SK-N-SH (cell line): ENCODE measurements at regions not wholly inside any gene's neighbourhood (a gene's known extent, or its start where the extent isn't known, plus 50 kb on each side); places are given as distances from the start of the nearest gene placed in this dataset.

Experiments
- CTCF ChIA-PET: fragments of 300-600, 350-600 bp; formaldehyde crosslinking; extraction: SDS; loops from one replicate; lab custom pipeline; 2021; lab: Yijun Ruan, JAX
- POLR2A ChIA-PET: fragments of 350-600 bp; sonication (Branson Sonifier 250); formaldehyde crosslinking; extraction: SDS; loops from one replicate; lab custom pipeline; 2020; ENCODE audit warnings: antibody characterized with exemption, inconsistent platforms; lab: Yijun Ruan, JAX
- DNase-seq: peaks from one replicate; pipeline ENCODE4 v3.0.0; 2012
- H2AFZ ChIP-seq: fragments of 200-600 bp; sonication (generic); 2 replicates; pipeline ENCODE4 v1.8.1; 2016; ENCODE audit warnings: antibody characterized with exemption, mild to moderate bottlenecking, low read depth
- H3F3A ChIP-seq: fragments of 200-600 bp; sonication (generic); replicated peaks from 2 replicates; pipeline ENCODE3; 2016; ENCODE audit warnings: antibody characterized with exemption, mild to moderate bottlenecking; ENCODE audit not compliant: insufficient read depth
- H3K27ac ChIP-seq, 2 experiments: fragments of 200-500 bp in 1 of 2; fragments of 200-600 bp in 1 of 2; sonication (Bioruptor generic) in 1 of 2; sonication (generic), shearing (Covaris generic) in 1 of 2; 2 replicates each; pipeline versions ENCODE4 v1.5.1 to v1.6.1; 2014 to 2016; ENCODE audit warnings: low read depth in 2 of 2, inconsistent platforms in 1 of 2, low read length in 1 of 2, mild to moderate bottlenecking in 1 of 2, mixed read lengths in 1 of 2
- H3K27me3 ChIP-seq: fragments of 200-600 bp; sonication (generic), shearing (Covaris generic); 2 replicates; pipeline ENCODE4 v1.6.1; 2016; ENCODE audit warnings: mixed run types; ENCODE audit not compliant: insufficient read depth
- H3K36me3 ChIP-seq, 2 experiments: fragments of 200-500 bp in 1 of 2; fragments of 200-600 bp in 1 of 2; sonication (Bioruptor generic) in 1 of 2; sonication (generic) in 1 of 2; replicated peaks in 1 of 2; 2 replicates each; pipeline versions ENCODE3 to v1.5.1; 2014 to 2016; ENCODE audit warnings: low read length in 1 of 2, mild to moderate bottlenecking in 1 of 2; ENCODE audit not compliant: insufficient read depth in 2 of 2, control insufficient read depth in 1 of 2
- H3K4me1 ChIP-seq, 2 experiments: fragments of 200-500 bp in 1 of 2; fragments of 200-600 bp in 1 of 2; sonication (Bioruptor generic) in 1 of 2; sonication (generic), shearing (Covaris generic) in 1 of 2; 2 replicates each; pipeline versions ENCODE4 v1.5.1 to v1.6.1; 2014 to 2016; ENCODE audit warnings: low read depth in 1 of 2, low read length in 1 of 2, mixed run types in 1 of 2; ENCODE audit not compliant: insufficient read depth in 2 of 2, control insufficient read depth in 1 of 2
- H3K4me2 ChIP-seq: fragments of 200-600 bp; sonication (generic), shearing (Covaris generic); 2 replicates; pipeline ENCODE4 v1.6.1; 2017; ENCODE audit warnings: mixed run types
- H3K4me3 ChIP-seq, 2 experiments: fragments of 200-500 bp in 1 of 2; fragments of 200-600 bp in 1 of 2; sonication (Bioruptor generic) in 1 of 2; sonication (generic), shearing (Covaris generic) in 1 of 2; 2 replicates each; pipeline versions ENCODE4 v1.5.1 to v1.8.1; 2014 to 2016; ENCODE audit warnings: low read depth in 2 of 2, inconsistent platforms in 1 of 2, low read length in 1 of 2, mild to moderate bottlenecking in 1 of 2, mixed read lengths in 1 of 2, moderate library complexity in 1 of 2
- H3K79me2 ChIP-seq: fragments of 200-600 bp; sonication (generic); 2 replicates; pipeline ENCODE4 v1.8.1; 2017; ENCODE audit warnings: mild to moderate bottlenecking; ENCODE audit not compliant: insufficient read depth
- H3K9ac ChIP-seq: fragments of 200-600 bp; sonication (generic); 2 replicates; pipeline ENCODE4 v1.6.1; 2017; ENCODE audit warnings: mixed run types
- H3K9me2 ChIP-seq: fragments of 200-600 bp; sonication (generic); 2 replicates; pipeline ENCODE4 v1.6.1; 2017; ENCODE audit warnings: mixed run types
- H3K9me3 ChIP-seq: fragments of 200-600 bp; sonication (generic); 2 replicates; pipeline ENCODE4 v1.6.1; 2017; ENCODE audit warnings: mixed run types, mild to moderate bottlenecking, moderate library complexity
- H4K20me1 ChIP-seq: fragments of 200-600 bp; sonication (generic); 2 replicates; pipeline ENCODE4 v1.6.1; 2017; ENCODE audit warnings: mild to moderate bottlenecking, mixed run types; ENCODE audit not compliant: insufficient read depth
- CHD2 ChIP-seq: fragments of 150-350 bp; IDR thresholded peaks from 2 replicates; pipeline ENCODE4 v1.6.1; 2018; ENCODE audit warnings: low read length; ENCODE audit not compliant: partially characterized antibody
- EP300 ChIP-seq, 2 experiments: IDR thresholded peaks; 2 replicates each; pipeline versions ENCODE4 v1.4.0 to v1.6.1; 2012; ENCODE audit warnings: borderline replicate concordance in 1 of 2, low read depth in 1 of 2, low read length in 1 of 2
- FOSL2 ChIP-seq: IDR thresholded peaks from 2 replicates; pipeline ENCODE4 v1.4.0; 2012; ENCODE audit warnings: low read depth, mild to moderate bottlenecking, moderate library complexity, borderline replicate concordance
- FOXM1 ChIP-seq: IDR thresholded peaks from 2 replicates; pipeline ENCODE4 v1.4.0; 2012; ENCODE audit warnings: low read depth, mild to moderate bottlenecking
- GATA2 ChIP-seq: sonication (generic); formaldehyde crosslinking; IDR thresholded peaks from 2 replicates; pipeline ENCODE4 v1.5.0; 2020; ENCODE audit warnings: mild to moderate bottlenecking, missing genetic modification reagents
- MAX ChIP-seq: IDR thresholded peaks from 2 replicates; pipeline ENCODE4 v1.4.0; 2012; ENCODE audit warnings: low read depth
- MXI1 ChIP-seq: IDR thresholded peaks from 2 replicates; pipeline ENCODE4 v1.6.1; 2012; ENCODE audit warnings: mild to moderate bottlenecking, low read depth, low read length, improper control_type of control experiment
- RFX5 ChIP-seq: IDR thresholded peaks from 2 replicates; pipeline ENCODE4 v1.6.1; 2012; ENCODE audit warnings: mild to moderate bottlenecking, improper control_type of control experiment, low read length
- RXRA ChIP-seq: IDR thresholded peaks from 2 replicates; pipeline ENCODE4 v1.4.0; 2012; ENCODE audit warnings: low read depth, mild to moderate bottlenecking, borderline replicate concordance
- TEAD4 ChIP-seq: IDR thresholded peaks from 2 replicates; pipeline ENCODE4 v1.4.0; 2012; ENCODE audit warnings: mild to moderate bottlenecking, borderline replicate concordance; ENCODE audit not compliant: insufficient read depth
- ZBTB33 ChIP-seq: IDR thresholded peaks from 2 replicates; pipeline ENCODE4 v1.4.0; 2012; ENCODE audit warnings: low read depth, borderline replicate concordance
- WGBS: methylation state at CpG from one replicate; pipeline ENCODE4 v1.1.6; 2017; ENCODE audit warnings: low lambda C conversion rate; 5-methylcytosine and 5-hydroxymethylcytosine counted together
- TF ChIP-seq, protein P1 (sequence below): IDR thresholded peaks from 2 replicates; pipeline ENCODE4 v1.6.1; 2012; ENCODE audit warnings: mild to moderate bottlenecking, low read depth, low read length, moderate library complexity
- TF ChIP-seq, protein P2 (sequence below): fragments of 200-600 bp; sonication (generic); IDR thresholded peaks from 2 replicates; pipeline ENCODE4 v1.6.1; 2017; ENCODE audit warnings: antibody characterized with exemption, mild to moderate bottlenecking, moderate library complexity
- TF ChIP-seq, protein P3 (sequence below): IDR thresholded peaks from 2 replicates; pipeline ENCODE4; 2012
- TF ChIP-seq, protein P4 (sequence below): fragments of 150-350 bp; IDR thresholded peaks from 2 replicates; pipeline ENCODE4 v1.6.1; 2017; ENCODE audit warnings: antibody characterized with exemption, low read length, low read depth, borderline replicate concordance

GRCh38 chr2:47699533-47700215 lies 83.3 kb upstream of the MSH6 start:
- TF ChIP-seq CHD2 (no peak), GATA2 (CRISPR knock-in tag) (no peak), MXI1 (no peak), FOSL2 (no peak), RFX5 (no peak), MAX (no peak), EP300 (IDR thresholded peaks at IDR 0.05; ENCODE audit: borderline replicate concordance in 1 of 2, low read depth in 1 of 2, low read length in 1 of 2) (no peak), RXRA (no peak), FOXM1 (no peak), ZBTB33 (no peak), TEAD4 (no peak)
- TF ChIP-seq, protein P1, sequence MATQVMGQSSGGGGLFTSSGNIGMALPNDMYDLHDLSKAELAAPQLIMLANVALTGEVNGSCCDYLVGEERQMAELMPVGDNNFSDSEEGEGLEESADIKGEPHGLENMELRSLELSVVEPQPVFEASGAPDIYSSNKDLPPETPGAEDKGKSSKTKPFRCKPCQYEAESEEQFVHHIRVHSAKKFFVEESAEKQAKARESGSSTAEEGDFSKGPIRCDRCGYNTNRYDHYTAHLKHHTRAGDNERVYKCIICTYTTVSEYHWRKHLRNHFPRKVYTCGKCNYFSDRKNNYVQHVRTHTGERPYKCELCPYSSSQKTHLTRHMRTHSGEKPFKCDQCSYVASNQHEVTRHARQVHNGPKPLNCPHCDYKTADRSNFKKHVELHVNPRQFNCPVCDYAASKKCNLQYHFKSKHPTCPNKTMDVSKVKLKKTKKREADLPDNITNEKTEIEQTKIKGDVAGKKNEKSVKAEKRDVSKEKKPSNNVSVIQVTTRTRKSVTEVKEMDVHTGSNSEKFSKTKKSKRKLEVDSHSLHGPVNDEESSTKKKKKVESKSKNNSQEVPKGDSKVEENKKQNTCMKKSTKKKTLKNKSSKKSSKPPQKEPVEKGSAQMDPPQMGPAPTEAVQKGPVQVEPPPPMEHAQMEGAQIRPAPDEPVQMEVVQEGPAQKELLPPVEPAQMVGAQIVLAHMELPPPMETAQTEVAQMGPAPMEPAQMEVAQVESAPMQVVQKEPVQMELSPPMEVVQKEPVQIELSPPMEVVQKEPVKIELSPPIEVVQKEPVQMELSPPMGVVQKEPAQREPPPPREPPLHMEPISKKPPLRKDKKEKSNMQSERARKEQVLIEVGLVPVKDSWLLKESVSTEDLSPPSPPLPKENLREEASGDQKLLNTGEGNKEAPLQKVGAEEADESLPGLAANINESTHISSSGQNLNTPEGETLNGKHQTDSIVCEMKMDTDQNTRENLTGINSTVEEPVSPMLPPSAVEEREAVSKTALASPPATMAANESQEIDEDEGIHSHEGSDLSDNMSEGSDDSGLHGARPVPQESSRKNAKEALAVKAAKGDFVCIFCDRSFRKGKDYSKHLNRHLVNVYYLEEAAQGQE: no peak
- TF ChIP-seq, protein P2, sequence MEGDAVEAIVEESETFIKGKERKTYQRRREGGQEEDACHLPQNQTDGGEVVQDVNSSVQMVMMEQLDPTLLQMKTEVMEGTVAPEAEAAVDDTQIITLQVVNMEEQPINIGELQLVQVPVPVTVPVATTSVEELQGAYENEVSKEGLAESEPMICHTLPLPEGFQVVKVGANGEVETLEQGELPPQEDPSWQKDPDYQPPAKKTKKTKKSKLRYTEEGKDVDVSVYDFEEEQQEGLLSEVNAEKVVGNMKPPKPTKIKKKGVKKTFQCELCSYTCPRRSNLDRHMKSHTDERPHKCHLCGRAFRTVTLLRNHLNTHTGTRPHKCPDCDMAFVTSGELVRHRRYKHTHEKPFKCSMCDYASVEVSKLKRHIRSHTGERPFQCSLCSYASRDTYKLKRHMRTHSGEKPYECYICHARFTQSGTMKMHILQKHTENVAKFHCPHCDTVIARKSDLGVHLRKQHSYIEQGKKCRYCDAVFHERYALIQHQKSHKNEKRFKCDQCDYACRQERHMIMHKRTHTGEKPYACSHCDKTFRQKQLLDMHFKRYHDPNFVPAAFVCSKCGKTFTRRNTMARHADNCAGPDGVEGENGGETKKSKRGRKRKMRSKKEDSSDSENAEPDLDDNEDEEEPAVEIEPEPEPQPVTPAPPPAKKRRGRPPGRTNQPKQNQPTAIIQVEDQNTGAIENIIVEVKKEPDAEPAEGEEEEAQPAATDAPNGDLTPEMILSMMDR: no peak
- TF ChIP-seq, protein P3, sequence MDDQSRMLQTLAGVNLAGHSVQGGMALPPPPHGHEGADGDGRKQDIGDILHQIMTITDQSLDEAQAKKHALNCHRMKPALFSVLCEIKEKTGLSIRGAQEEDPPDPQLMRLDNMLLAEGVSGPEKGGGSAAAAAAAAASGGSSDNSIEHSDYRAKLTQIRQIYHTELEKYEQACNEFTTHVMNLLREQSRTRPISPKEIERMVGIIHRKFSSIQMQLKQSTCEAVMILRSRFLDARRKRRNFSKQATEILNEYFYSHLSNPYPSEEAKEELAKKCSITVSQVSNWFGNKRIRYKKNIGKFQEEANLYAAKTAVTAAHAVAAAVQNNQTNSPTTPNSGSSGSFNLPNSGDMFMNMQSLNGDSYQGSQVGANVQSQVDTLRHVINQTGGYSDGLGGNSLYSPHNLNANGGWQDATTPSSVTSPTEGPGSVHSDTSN: no peak
- TF ChIP-seq, protein P4, sequence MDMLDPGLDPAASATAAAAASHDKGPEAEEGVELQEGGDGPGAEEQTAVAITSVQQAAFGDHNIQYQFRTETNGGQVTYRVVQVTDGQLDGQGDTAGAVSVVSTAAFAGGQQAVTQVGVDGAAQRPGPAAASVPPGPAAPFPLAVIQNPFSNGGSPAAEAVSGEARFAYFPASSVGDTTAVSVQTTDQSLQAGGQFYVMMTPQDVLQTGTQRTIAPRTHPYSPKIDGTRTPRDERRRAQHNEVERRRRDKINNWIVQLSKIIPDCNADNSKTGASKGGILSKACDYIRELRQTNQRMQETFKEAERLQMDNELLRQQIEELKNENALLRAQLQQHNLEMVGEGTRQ: no peak

More at GRCh38 chr2:47699533-47700215, 83.3 kb upstream of the MSH6 start:
- Histone ChIP-seq H3K4me2 (no peak overlapping the region), H3K27ac (no peak overlapping the region), H3K4me1 (no peaks in the 10 kb centered on the region; a peak in 1 of 4 replicates), H3F3A (no peaks in the 10 kb centered on the region), H4K20me1 (no peaks in the 10 kb centered on the region), H3K27me3 (no peaks in the 10 kb centered on the region), H3K9ac (no peak overlapping the region), H2AFZ (no peak overlapping the region), H3K4me3 (no peak overlapping the region), H3K9me2 (no peaks in the 10 kb centered on the region), H3K79me2 (no peaks in the 10 kb centered on the region), H3K9me3 (no peaks in the 10 kb centered on the region; the same call in 1 of the 2 replicates), H3K36me3 (no peaks in the 10 kb centered on the region)
- no peak for DNase-seq
- CTCF ChIA-PET: interaction anchor here (0.8 kb wide), 1 partner anchor 68 kb away, joined by 3 read pairs; no protein-coding TSS in a partner anchor
- 75% methylated on average over 1 of the region's 1 CpG for WGBS
- POLR2A ChIA-PET: no interaction called here
